Neutrophil (primary cell): ENCODE measurements at regions not wholly inside any gene's neighbourhood (a gene's known extent, or its start where the extent isn't known, plus 50 kb on each side); places are given as distances from the start of the nearest gene placed in this dataset.

ENCODE experiments used
- H3K27ac ChIP-seq: fragments of 200-600 bp; sonication (generic); 2 replicates; pipeline ENCODE4 v1.5.1; 2016; ENCODE audit warnings: mild to moderate bottlenecking, moderate library complexity
- H3K27me3 ChIP-seq: fragments of 200-600 bp; sonication (generic); 2 replicates; pipeline ENCODE4 v1.6.0; 2016; ENCODE audit warnings: mild to moderate bottlenecking
- H3K36me3 ChIP-seq: fragments of 200-600 bp; sonication (generic); 2 replicates; pipeline ENCODE4 v1.5.1; 2017
- H3K4me1 ChIP-seq, 2 experiments: fragments of 200-600 bp in 1 of 2; sonication (generic) in 1 of 2; 1 replicate in 1 of 2; 2 replicates in 1 of 2; pipeline versions ENCODE4 v1.5.1 to v1.6.1; 2013 to 2016; ENCODE audit warnings: low read depth in 1 of 2, low read length in 1 of 2, mild to moderate bottlenecking in 1 of 2, moderate library complexity in 1 of 2; ENCODE audit not compliant: control insufficient read depth in 1 of 2, insufficient read depth in 1 of 2
- H3K4me3 ChIP-seq, 2 experiments: fragments of 200-600 bp in 1 of 2; sonication (generic) in 1 of 2; 1 replicate in 1 of 2; 2 replicates in 1 of 2; pipeline ENCODE4 v1.5.1; 2013 to 2016; ENCODE audit warnings: low read depth in 1 of 2, low read length in 1 of 2, mild to moderate bottlenecking in 1 of 2, moderate library complexity in 1 of 2
- H3K9me3 ChIP-seq: fragments of 200-600 bp; sonication (generic); 2 replicates; pipeline ENCODE4 v1.5.1; 2016
- CTCF ChIP-seq: fragments of 200-600 bp; sonication (generic); IDR thresholded peaks from 2 replicates; pipeline ENCODE4 v1.5.1; 2016; ENCODE audit warnings: antibody characterized with exemption

GRCh38 chr6:88544986-88545612, 379.0 kb upstream of the CNR1 start:
- peaks cover 10% of the 10 kb centered on the region for H3K27me3 ChIP-seq
- no peak overlapping the region for H3K4me3 ChIP-seq
- H3K9me3 ChIP-seq, result no peaks in the 10 kb centered on the region
- H3K27ac ChIP-seq, result no peak overlapping the region
- no peaks in the 10 kb centered on the region for H3K36me3 ChIP-seq
- TF ChIP-seq CTCF, result no peak
- no peaks in the 10 kb centered on the region for H3K4me1 ChIP-seq

- no peak for TF ChIP-seq CTCF
- Histone ChIP-seq H3K27me3 (peaks cover 17% of the 10 kb centered on the region), H3K36me3 (no peaks in the 10 kb centered on the region)
Observed at GRCh38 chr6:88539295-88539764, 373.2 kb upstream of the CNR1 start.

GRCh38 chr6:88538840-88539239, 372.7 kb upstream of the CNR1 start:
- no peak overlapping the region for H3K27ac ChIP-seq
- no peak for TF ChIP-seq CTCF
- no peaks in the 10 kb centered on the region for H3K9me3 ChIP-seq
- no peak overlapping the region for H3K4me3 ChIP-seq
- no peaks in the 10 kb centered on the region for H3K4me1 ChIP-seq
- peaks cover 17% of the 10 kb centered on the region for H3K27me3 ChIP-seq
- H3K36me3 ChIP-seq, result no peaks in the 10 kb centered on the region

More at GRCh38 chr6:88539295-88539764, 373.2 kb upstream of the CNR1 start:
- Histone ChIP-seq H3K4me3 (no peak overlapping the region), H3K27ac (no peak overlapping the region), H3K4me1 (no peaks in the 10 kb centered on the region), H3K9me3 (no peaks in the 10 kb centered on the region)

GRCh38 chr6:88538130-88538706, 372.1 kb upstream of the CNR1 start:
- H3K27me3 ChIP-seq, result peaks cover 17% of the 10 kb centered on the region
- no peak for TF ChIP-seq CTCF
- H3K36me3 ChIP-seq, result no peaks in the 10 kb centered on the region
- no peaks in the 10 kb centered on the region for H3K9me3 ChIP-seq
- no peak overlapping the region for H3K4me3 ChIP-seq
- H3K4me1 ChIP-seq, result no peaks in the 10 kb centered on the region
- H3K27ac ChIP-seq, result no peak overlapping the region

- TF ChIP-seq CTCF, result no peak
- H3K4me3 ChIP-seq, result no peak overlapping the region
Observed at GRCh38 chr6:88536071-88536625, 370.0 kb upstream of the CNR1 start.

More at GRCh38 chr6:88536071-88536625, 370.0 kb upstream of the CNR1 start:
- Histone ChIP-seq H3K36me3 (no peaks in the 10 kb centered on the region), H3K27ac (no peak overlapping the region), H3K9me3 (no peaks in the 10 kb centered on the region), H3K27me3 (peaks cover 17% of the 10 kb centered on the region), H3K4me1 (no peaks in the 10 kb centered on the region)
